ENCODE measurements at regions not wholly inside any gene's neighbourhood (a gene's known extent, or its start where the extent isn't known, plus 50 kb on each side); places are given as distances from the start of the nearest gene placed in this dataset.

DNA sequence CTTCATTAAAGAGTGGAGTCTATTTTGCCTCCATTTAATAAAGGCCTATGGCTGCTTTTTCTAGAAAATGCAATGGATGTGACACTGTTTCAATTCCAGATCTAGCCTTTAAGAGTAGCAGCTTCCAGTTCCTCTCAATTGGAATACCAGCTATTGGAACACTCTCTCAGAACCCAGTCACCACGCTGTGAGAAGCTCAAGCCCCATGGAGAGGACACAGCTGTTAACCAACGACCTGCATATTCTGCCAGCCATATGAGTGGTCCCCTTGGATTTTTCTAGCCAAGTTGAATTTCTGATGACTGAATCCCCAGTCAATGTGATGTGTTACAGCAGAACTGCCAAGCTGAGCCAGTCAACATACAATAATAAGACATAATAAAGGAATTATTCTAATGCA is 131.8 kb downstream of the TMTC3 start:
- Histone ChIP-seq H3K4me1 (ENCODE audit: insufficient read depth) (no peaks in the 10 kb centered on the region), H3K4me3 (no peak overlapping the region), H3K27me3 (no peaks in the 10 kb centered on the region), H3K27ac (no peak overlapping the region), H3K9me3 (no peaks in the 10 kb centered on the region), H3K36me3 (no peaks in the 10 kb centered on the region)
- WGBS, 3 donors: 78 to 86% (median 79%) methylated on average over 2 of the region's 2 CpGs
- TF ChIP-seq, protein P1, sequence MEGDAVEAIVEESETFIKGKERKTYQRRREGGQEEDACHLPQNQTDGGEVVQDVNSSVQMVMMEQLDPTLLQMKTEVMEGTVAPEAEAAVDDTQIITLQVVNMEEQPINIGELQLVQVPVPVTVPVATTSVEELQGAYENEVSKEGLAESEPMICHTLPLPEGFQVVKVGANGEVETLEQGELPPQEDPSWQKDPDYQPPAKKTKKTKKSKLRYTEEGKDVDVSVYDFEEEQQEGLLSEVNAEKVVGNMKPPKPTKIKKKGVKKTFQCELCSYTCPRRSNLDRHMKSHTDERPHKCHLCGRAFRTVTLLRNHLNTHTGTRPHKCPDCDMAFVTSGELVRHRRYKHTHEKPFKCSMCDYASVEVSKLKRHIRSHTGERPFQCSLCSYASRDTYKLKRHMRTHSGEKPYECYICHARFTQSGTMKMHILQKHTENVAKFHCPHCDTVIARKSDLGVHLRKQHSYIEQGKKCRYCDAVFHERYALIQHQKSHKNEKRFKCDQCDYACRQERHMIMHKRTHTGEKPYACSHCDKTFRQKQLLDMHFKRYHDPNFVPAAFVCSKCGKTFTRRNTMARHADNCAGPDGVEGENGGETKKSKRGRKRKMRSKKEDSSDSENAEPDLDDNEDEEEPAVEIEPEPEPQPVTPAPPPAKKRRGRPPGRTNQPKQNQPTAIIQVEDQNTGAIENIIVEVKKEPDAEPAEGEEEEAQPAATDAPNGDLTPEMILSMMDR (IDR thresholded peaks at IDR 0.05): no peak
- intact Hi-C loops (cut with DNase I): no loop called here
- no peak for DNase-seq

DNA sequence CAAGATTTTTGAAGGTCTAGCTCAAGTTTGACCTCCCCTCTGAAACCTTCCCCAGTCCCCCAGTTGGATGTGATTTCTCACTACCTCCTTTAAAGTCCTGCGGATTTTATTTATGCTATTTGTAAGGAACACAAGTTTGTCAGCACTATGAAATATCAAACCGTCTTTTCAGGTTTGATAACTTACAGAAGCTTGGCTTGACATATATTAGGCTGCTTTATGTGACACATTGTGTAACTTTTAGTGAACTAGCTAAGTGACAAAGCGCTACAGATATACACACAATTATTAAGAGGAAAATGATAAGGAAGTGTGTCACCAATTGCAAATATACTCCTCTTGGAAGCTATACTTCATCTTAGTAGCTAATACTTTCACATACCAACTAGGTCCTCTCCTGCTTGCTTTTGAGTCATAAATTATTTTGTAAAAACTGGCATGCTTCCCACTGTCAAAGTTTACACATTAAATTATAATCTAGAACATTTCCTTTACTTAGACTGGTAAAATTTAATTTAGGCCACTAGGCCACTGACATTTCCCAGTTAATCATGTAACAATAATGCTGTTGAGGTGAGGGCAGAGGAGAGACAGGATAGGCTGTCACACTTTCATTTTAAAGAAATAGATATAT is 149.5 kb downstream of the TMTC3 start:
- WGBS, 3 donors: 81 to 91% (median 88%) methylated on average over 3 of the region's 3 CpGs
- H3K36me3 ChIP-seq: no peaks in the 10 kb centered on the region
- H3K9me3 ChIP-seq: no peaks in the 10 kb centered on the region
- no peak for TF ChIP-seq EP300 (IDR thresholded peaks at IDR 0.05)
- TF ChIP-seq, protein P1 (IDR thresholded peaks at IDR 0.05): no peak
- TF ChIP-seq POLR2A (IDR thresholded peaks at IDR 0.05): no peak
- H3K27me3 ChIP-seq: no peaks in the 10 kb centered on the region
- no peak for DNase-seq
- no peaks in the 10 kb centered on the region for H3K4me1 ChIP-seq (ENCODE audit: insufficient read depth)
- no peak overlapping the region for H3K27ac ChIP-seq
- H3K4me3 ChIP-seq: no peak overlapping the region
- intact Hi-C loops (cut with DNase I): no loop called here

DNA sequence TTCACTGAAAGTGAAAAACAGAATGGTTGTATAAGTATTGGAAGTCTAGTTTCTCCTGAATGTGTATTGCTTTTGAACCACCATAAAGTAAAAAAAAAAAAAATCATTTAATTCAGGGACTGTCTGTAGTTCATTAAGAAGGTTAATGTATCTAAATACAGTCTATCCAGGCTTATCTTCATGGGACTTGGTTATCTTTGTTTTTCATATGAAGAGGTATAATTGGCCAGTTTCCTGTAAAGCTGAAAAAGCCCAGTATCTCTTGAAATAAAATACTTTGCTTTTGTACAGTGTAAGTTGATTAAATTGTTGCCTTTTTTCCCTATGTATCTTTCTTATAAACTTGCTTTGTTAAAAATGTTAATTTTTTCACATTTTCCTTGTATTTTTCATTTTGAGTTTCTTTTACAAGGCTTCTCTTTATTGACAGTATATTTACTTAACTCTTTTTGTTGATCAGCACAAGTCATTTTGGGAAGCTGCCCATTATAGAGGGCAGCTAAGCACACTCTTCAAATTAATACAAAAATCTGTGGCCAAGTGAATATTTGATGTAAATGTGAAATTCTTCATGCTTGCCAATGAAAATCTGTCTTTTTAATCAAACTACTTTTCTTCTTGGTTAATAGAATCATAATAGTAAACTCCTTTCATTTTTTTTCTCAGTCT is 156.0 kb downstream of the TMTC3 start:
- TF ChIP-seq, protein P1 (IDR thresholded peaks at IDR 0.05): no peak
- TF ChIP-seq POLR2A (IDR thresholded peaks at IDR 0.05): no peak
- no peak for TF ChIP-seq EP300 (IDR thresholded peaks at IDR 0.05)
- no peaks in the 10 kb centered on the region for H3K9me3 ChIP-seq
- H3K27me3 ChIP-seq: no peaks in the 10 kb centered on the region
- intact Hi-C loops (cut with DNase I): no loop called here
- H3K4me3 ChIP-seq: no peak overlapping the region
- no peaks in the 10 kb centered on the region for H3K4me1 ChIP-seq (ENCODE audit: insufficient read depth)
- H3K36me3 ChIP-seq: no peaks in the 10 kb centered on the region
- DNase-seq: no peak
- H3K27ac ChIP-seq: no peak overlapping the region

DNA sequence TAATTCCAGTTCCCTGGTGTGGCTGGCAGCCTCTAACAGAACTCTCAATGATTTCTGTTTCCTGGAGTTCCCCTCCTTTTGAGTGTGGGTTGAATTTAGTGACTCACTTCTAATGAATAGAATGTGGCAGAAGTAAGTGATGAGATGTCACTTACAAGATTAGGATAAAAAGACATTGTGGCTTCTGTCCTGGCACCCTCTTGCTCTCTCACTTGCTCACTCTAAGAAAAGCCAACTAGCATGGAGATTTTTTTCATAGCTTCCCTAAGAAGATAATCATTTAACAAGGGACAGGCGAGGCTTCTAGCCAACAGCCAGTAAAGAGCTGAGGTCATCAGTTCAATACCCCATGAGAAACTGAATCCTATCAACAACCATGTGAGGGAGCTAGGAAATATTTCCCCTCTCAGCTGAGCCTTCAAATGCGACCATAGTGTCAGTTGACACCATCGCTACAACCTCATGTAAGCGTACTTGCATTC is 156.7 kb downstream of the TMTC3 start:
- intact Hi-C loops (cut with DNase I): no loop called here
- no peaks in the 10 kb centered on the region for H3K36me3 ChIP-seq
- no peak overlapping the region for H3K4me3 ChIP-seq
- no peak for DNase-seq
- H3K9me3 ChIP-seq: no peaks in the 10 kb centered on the region
- no peaks in the 10 kb centered on the region for H3K27me3 ChIP-seq
- TF ChIP-seq, protein P1 (IDR thresholded peaks at IDR 0.05): no peak
- TF ChIP-seq EP300 (IDR thresholded peaks at IDR 0.05) (no peak), POLR2A (IDR thresholded peaks at IDR 0.05) (no peak)
- 93 to 94% (median 93%) methylated on average over 4 of the region's 4 CpGs for WGBS, 3 donors
- H3K4me1 ChIP-seq (ENCODE audit: insufficient read depth): no peaks in the 10 kb centered on the region
- no peak overlapping the region for H3K27ac ChIP-seq
